ENCODE measurements at regions not wholly inside any gene's neighbourhood (a gene's known extent, or its start where the extent isn't known, plus 50 kb on each side); places are given as distances from the start of the nearest gene placed in this dataset.

DNA sequence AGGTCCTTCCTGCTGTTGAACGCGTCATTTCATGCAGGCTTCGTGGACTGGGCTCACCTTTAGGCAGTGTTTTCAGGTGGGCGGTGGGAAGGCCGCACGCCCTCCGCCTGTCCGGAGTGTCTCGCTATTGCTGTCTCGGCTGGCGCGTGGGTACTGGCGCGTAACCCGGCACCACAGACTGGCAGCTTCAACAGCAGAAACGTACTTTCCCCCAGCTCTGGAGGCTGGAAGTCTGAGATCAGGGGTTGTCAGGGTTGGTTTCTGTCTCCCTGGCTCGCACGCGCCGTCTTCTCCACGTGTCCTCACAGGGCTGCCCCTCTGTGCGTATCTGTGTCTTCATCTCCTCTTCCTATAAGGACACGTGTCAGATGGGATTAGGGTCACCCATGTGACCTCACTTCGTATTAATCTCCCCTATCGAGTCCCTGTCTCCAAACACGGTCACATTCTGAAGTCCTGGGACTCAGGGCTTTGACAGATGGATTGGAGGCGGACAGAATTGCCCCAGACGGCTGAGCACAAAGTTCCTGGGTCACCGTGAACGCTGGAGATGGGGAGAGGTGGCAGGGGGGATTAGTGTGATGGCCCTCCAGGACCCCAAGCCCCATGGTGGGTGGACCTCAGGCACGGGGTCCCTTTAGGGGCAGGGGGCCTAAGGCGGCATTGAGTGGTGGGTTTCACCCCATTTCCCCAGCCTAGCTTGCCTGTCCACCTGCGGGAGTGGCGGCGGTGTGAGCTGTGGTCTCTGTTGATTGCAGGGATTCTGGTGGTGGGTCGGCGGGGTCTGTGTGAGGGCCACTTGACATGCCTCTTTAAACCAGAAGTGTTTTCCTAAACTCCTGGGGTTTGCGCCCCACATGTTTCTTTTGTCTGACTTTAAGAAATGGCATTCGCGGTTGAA lies 83.4 kb upstream of the LRPAP1 start:
- TF ChIP-seq, protein P1, sequence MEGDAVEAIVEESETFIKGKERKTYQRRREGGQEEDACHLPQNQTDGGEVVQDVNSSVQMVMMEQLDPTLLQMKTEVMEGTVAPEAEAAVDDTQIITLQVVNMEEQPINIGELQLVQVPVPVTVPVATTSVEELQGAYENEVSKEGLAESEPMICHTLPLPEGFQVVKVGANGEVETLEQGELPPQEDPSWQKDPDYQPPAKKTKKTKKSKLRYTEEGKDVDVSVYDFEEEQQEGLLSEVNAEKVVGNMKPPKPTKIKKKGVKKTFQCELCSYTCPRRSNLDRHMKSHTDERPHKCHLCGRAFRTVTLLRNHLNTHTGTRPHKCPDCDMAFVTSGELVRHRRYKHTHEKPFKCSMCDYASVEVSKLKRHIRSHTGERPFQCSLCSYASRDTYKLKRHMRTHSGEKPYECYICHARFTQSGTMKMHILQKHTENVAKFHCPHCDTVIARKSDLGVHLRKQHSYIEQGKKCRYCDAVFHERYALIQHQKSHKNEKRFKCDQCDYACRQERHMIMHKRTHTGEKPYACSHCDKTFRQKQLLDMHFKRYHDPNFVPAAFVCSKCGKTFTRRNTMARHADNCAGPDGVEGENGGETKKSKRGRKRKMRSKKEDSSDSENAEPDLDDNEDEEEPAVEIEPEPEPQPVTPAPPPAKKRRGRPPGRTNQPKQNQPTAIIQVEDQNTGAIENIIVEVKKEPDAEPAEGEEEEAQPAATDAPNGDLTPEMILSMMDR (IDR thresholded peaks at IDR 0.05; ENCODE audit: poor library complexity, severe bottlenecking) = no peak
- no peak for TF ChIP-seq RAD21 (conservative IDR thresholded peaks at IDR 0.05)
- no peak for TF ChIP-seq EZH2 (IDR thresholded peaks at IDR 0.05; ENCODE audit: borderline replicate concordance, insufficient read depth, low read length, poor library complexity, severe bottlenecking)
- TF ChIP-seq, protein P2, sequence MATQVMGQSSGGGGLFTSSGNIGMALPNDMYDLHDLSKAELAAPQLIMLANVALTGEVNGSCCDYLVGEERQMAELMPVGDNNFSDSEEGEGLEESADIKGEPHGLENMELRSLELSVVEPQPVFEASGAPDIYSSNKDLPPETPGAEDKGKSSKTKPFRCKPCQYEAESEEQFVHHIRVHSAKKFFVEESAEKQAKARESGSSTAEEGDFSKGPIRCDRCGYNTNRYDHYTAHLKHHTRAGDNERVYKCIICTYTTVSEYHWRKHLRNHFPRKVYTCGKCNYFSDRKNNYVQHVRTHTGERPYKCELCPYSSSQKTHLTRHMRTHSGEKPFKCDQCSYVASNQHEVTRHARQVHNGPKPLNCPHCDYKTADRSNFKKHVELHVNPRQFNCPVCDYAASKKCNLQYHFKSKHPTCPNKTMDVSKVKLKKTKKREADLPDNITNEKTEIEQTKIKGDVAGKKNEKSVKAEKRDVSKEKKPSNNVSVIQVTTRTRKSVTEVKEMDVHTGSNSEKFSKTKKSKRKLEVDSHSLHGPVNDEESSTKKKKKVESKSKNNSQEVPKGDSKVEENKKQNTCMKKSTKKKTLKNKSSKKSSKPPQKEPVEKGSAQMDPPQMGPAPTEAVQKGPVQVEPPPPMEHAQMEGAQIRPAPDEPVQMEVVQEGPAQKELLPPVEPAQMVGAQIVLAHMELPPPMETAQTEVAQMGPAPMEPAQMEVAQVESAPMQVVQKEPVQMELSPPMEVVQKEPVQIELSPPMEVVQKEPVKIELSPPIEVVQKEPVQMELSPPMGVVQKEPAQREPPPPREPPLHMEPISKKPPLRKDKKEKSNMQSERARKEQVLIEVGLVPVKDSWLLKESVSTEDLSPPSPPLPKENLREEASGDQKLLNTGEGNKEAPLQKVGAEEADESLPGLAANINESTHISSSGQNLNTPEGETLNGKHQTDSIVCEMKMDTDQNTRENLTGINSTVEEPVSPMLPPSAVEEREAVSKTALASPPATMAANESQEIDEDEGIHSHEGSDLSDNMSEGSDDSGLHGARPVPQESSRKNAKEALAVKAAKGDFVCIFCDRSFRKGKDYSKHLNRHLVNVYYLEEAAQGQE (IDR thresholded peaks at IDR 0.05; ENCODE audit: borderline replicate concordance) = no peak
- no peak for TF ChIP-seq POLR2AphosphoS5 (IDR thresholded peaks at IDR 0.05)
- no peak for TF ChIP-seq EP300 (conservative IDR thresholded peaks at IDR 0.05; ENCODE audit: poor library complexity, severe bottlenecking)
- no peak for TF ChIP-seq TAF1 (IDR thresholded peaks at IDR 0.05; ENCODE audit: low read depth)

Measured in neural cell (in vitro differentiated cells).